ENCODE measurements at regions not wholly inside any gene's neighbourhood (a gene's known extent, or its start where the extent isn't known, plus 50 kb on each side); places are given as distances from the start of the nearest gene placed in this dataset.
A peak's percentile ranks its signal among the peaks of the same experiment; 100 is the strongest.

DNA sequence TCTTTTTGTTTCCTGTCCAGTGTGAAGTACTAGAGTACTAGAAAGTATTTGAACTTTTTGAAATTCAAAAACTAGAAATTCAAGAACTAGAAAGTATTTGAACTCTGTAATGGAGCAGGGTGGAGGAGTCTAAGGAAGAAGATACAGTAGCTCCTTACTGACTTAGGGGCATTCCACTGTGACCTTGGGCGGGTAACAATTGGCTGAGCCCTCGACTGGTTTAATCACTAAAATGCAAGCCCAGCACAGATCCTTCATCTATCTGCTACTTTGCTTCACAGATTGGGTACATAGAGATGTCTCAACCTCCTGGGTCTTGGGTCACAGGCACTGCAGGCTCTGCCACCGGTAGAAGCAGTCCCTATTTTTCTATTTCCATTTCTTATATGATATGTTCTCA, 462.1 kb upstream of the AGTR1 start:
- DNase-seq, result no peak

DNA sequence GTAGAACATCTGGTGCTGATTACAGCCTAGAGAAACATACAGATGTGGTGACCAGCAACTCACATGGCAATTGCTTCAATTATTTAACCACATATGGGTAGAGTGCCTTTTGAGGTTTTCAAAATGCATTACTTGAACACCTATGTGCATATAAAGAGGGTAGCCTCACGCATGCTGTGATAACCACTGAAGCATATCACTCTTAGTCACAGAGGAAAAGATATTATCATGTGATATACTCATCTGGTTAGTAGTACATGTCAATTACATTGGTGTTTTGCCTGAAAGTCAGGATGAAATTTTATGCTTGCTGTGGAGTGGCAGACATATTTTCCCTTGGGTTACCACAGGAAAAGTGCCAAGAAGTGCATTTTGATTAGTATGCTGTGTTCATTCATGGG, 459.3 kb upstream of the AGTR1 start:
- no peak for DNase-seq

DNA sequence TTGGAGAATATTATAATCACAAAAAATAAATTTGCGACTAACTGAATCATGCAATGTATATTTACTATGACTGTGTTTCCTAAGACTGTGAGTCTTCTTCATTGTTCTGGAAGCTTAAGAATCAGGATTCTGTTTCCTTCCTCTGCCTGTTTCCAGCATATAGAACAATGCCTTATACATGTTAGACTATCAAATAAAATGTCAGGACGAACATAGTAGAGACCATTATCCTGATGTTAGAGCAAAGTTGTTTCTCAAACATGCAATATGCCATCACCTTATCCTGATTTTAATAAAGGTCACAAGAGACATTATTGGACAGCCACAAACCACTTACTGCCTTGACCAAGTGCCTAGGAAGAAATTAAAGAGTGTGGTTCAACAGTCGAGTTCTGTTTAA, 457.4 kb upstream of the AGTR1 start:
- DNase-seq, result no peak

DNA sequence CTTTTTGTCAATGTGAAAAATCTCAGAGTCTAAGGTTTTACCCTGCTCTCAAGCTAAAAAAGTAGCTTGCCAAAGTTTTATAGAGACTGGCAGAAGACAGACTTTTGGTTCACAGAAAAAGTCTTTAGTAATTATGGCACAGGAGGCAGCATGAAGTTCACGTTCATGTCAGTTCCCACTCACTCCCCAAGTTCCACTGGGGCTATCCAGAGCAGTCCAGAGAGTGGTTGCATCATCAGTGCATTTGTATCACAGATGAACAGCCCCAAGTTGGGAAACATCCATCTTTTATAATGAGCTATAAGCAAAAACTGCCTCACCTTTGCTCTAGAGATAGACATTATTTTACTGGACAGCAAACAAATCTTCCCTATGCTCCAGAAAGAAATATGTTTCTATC, 454.1 kb upstream of the AGTR1 start:
- DNase-seq, result no peak

DNA sequence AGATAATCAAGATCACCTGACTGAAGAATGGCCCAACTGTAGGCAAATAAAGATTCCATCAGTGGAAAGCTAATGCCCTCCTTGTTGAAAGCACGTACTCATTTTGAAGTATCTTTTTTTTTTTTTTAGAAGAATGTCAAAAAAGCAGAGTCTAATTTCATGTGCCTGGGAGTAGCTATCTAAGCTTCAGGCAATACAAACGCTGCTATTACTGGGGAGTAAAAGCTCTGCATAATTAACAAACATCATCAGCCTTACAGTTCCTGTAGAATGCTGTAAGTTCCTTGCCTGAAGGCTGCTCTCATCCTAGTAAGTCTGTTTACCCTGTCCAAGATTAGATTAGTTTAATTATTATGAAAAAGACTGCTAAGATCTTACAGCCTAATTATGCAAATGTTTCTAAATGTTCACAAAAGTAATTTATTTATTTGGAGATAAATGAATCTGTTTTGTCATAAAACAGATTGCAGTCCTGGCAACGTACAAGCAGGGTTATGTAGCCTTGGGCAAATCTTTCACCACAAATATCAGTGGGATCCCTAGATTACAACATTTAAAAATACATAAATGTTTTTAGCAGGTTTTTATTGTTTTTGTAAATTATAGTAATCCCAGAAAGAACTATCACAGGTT, 451.3 kb upstream of the AGTR1 start:
- DNase-seq, result no peak

DNA sequence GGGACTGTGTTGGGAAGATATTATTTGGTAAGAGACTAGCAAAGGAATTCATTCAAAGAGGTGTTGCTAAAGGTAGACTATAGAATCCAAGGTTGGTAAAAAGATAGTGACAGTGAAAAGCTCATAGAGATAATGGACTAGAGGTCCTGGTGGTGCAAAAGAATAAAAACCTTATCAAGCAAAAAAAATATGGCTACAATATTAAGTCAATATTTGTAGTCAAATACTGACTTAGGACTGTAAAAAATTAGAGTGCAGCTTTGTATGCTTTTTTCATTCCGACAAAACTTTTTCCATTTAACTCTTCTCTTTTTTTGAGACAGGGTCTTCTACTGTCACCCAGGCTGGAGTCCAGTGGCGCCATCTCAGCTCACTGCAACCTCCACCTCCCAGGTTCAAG, 444.0 kb upstream of the AGTR1 start:
- DNase-seq, result no peak

DNA sequence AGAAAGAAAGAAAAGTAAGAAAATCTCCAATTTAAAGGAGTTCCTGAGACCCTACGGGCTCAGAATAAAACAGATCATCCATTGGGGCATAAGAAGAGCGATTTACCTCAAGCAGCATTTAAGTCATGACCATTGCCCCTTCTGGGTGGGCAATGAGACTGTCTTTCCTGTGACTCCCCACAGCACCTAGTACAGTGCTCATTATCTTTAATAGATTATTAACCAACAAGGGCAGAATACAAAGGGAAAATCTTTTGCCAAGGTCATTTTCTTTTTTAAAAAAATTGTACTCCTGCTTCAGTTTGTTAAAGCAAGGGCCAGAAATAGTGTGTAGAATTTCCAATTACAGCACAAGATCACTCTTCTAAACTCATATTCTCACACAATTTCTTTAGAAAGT, 443.3 kb upstream of the AGTR1 start:
- no peak for DNase-seq

DNA sequence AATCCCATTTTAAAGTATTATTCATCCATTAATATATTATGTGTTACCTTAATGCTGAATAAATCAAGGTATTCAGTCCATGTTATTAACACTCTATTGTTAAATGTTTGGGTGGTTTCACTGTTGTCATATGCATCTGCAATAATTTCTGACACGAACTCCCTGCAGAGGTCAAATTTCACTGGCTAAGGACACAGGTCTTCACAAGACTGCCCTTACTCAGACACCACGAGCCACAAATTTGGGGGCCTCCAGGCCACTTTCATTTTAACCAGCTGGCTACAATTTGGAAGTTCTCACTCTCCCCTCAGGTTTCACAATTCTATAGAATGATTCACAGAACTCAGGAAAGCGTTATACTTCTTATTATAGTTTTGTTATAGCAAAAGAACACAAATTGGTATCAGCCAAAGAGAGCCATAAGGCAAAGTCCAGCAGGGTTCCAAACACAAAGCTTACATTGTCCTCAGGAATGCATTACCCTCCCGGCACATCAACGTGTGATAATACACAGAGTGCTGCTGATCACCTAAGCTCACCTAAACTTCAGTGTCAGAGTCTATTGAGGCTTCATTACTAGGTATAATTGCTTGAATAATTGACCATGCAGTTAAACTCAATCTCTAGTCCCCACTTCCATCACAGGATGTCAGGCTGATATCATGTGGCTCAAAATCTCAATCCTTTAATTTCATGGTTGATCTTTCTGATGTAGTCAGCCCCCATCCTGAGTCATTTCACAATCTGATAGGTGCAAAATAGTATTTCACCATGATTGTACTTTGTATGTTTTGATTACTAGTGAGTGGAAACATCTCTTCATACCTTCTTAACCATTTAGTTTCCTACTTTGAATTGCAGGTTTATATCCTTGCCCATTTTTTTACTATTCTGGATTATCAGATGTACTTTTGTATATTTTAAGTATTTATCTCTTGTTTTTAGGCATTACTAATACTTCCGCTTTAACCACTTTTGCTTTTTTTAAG, 441.4 kb upstream of the AGTR1 start:
- DNase-seq, result no peak

DNA sequence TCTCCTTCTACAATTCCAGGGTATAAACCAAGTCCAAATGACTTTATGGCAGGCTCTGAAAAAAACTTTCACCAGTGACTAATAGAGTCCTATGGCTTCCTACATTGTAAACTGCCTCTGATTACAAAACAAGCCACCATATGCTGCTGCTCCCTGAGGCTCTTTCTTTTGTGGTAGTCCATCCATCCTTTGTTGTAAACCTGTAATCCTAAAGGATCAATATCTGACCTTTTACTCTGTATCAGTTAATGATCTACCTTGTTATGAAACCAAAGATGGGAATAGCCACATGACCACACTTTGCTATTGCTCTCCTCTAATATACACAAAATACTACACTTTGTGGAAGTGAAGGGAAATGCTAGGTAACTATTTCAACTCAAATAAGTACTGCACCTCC, 434.7 kb upstream of the AGTR1 start:
- no peak for DNase-seq

DNA sequence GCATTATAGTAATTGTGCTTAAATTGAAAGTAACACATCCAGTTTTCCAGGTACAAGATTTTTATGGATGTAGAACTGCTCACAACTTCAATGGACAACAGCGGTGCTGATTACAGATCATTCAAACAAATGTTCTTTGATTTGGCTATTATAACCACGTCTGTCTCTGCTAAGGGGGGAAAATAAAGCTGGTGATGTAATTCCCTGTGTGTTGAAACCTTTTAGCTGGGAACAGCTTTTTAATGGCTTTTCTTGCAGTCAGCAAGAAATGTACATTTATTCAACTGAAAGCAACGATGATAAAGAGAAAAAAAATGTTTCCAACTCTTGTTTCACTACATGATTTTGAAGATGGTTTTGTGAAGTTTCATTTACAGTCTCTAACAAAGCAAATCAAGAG, 431.9 kb upstream of the AGTR1 start:
- DNase-seq, result no peak

DNA sequence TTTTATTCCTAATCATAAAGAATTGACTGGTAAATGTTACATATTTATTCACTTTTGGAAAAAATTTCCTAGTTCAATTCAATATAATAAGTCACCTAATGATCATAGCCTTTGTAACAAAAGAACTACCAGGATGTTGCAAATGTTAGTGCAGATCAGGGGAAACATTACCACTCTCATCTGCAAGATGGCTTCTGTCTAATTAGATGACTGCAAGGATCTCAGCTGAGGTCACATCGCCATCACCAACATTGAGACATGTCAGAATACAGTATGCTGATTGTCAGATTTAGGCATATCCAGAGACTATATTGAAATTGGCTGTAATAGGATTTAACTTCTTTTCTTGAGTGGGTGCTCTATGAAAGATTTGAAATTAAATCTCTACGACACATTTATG, 431.4 kb upstream of the AGTR1 start:
- DNase-seq, result no peak

DNA sequence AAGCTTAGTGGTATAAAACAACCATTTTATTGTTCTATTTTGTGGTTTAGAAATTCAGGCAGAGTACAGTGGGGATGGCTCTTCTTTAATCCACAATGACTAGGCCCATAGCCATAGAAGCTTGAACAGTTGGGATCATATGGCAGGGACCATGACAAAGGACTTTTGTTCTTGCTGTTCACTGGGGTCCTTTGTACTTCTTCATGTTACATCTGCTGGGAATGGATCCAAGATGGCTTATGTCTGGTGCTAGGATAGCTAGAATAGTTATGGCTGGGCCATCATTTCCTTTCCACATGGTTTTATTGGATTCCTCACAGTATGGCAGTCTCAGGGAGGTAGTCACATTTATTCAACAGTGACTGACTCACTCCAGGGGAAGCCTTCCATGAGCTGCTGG, 427.9 kb upstream of the AGTR1 start:
- DNase-seq, result no peak

DNA sequence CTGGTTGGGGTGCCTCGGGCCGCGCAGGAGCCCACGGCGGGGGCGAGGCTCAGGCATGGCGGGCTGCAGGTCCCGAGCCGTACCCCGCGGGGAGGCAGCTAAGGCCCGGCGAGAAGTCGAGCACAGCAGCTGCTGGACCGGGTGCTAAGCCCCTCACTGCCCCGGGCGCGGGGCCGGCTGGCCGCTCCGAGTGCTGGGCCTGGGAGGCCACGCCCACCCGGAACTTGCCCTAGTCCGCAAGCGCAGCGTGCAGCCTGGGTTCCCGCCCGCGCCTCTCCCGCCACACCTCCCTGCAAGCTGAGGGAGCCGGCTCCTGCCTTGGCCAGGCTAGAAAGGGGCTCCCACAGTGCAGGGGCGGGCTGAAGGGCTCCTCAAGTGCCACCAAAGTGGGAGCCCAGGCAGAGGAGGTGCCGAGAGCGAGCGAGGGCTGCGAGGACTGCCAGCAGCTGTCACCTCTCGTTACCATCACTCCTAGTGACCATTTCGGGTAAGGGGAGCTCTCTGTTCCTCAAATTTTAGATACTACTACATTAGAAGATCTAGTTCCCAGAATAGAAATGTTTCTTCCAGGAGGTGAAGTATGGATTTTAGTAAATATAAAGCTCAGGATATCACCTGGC, 417.0 kb upstream of the AGTR1 start:
- DNase-seq, result no peak

DNA sequence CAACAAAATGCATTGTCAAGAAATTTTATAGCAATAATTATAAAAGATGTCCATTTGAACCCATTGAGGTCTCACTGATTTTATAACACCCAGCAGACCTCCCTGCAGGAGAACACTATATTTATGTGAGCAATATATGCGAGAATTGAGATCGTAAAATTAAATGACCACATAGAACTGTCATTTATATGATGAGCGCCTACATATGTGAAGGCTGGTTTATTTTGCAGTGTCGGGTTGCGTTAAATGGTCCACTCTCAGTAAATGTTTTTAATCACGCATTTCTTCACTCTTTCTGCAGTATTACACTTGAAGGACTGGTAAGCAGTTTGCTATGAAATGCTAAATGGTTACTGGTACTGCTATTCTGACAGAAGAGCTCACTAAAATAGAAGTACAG, 408.5 kb upstream of the AGTR1 start:
- no peak for DNase-seq

DNA sequence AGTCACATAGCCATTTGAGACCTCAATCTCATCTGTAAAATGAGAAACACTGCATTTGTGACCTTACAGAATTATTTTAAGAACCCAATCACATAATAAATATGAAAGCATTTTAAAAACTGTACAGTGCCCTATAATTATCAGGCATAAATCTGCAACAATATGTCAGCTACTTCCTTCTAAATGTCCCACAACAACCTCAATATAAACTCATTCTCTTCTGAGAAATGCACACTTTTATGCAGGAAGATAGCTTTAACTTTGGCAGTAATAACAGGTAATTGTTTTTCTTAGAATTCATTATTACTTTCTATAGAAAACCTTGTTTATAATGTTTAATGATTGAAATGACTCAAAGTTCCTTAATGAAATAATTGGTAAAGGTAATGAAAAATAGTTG, 400.7 kb upstream of the AGTR1 start:
- no peak for DNase-seq

DNA sequence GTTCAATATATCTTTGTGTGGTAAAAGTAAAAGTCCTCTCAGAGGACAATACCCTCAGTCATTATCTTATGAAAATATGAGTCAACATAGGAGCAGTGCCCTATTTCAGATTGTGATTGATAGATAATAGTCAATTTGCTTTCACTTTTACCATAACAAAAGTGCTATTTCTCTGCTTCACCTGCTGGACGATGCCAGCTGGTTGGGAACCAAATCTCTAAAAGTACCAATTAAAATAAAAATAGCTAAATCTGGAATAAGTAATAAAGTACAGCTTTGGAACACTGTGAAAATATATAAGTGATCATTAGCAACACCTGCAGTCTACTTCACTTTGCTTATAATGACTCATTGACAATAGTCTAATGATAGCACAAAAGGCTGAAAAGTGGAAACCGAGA, 390.3 kb upstream of the AGTR1 start:
- no peak for DNase-seq

DNA sequence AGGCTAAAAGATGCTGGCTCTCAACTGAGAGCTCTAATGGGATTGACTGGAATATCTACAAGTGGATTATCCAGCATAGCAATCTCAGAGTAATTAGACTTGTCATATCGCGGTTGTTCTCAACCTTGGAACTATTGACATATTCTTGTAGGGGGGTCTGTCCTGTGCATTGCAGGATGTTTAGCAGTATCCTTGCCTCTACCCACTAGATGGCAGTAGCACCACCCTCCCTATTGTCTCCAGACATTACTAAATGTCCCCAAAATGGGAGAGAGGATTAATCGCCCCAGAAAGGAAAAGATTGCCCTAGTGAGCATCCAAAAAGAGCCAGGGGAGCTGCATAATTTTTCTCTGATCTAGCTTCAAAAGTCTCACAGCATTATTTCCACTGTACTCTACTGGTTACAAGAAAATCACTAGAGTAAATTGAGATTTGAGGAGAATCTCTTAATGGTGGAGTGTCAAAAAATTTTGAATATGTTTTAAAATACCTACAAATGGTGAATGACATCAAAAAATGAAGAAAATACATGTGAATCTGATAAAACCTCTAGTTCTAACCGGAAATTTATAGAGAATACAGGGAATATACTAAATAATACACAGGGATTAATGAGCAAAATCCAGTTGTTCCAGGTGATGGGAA, 388.2 kb upstream of the AGTR1 start:
- DNase-seq, result peak; percentile 22

DNA sequence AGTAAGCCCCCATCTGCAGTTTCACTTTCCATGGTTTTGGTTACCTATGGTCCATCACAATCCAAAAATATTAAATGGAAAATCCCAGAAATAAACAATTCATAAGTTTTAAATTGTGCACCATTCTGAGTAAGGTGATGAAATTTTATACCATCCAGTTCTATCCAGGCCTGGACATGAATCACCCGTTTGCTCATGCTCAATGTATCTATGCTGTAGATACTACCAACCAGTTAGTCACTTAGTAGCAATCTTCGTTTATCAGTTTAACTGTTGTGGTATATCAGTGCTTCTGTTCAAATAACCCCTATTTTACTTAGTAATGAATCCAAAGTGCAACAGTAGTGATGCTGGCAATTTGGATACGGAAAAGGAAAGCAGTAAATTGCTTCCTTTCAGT, 381.9 kb upstream of the AGTR1 start:
- no peak for DNase-seq

DNA sequence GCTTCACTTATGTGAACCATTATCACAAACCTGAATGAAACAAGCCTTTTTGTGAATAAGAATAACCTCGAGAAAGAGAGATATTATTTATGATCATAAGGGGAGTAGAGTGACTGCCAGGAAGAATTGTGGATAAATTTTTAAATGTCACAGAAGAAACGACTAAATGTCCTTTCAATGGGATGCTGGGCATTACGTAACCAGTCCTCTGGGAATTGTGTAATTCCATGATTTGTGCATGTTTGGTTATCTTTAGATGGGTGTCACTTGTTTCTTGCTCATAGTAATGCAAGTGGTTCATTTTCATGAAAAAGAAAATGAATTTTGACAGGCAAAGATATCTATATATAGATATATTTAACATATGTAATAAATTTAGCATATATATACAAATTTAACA, 379.5 kb upstream of the AGTR1 start:
- no peak for DNase-seq

DNA sequence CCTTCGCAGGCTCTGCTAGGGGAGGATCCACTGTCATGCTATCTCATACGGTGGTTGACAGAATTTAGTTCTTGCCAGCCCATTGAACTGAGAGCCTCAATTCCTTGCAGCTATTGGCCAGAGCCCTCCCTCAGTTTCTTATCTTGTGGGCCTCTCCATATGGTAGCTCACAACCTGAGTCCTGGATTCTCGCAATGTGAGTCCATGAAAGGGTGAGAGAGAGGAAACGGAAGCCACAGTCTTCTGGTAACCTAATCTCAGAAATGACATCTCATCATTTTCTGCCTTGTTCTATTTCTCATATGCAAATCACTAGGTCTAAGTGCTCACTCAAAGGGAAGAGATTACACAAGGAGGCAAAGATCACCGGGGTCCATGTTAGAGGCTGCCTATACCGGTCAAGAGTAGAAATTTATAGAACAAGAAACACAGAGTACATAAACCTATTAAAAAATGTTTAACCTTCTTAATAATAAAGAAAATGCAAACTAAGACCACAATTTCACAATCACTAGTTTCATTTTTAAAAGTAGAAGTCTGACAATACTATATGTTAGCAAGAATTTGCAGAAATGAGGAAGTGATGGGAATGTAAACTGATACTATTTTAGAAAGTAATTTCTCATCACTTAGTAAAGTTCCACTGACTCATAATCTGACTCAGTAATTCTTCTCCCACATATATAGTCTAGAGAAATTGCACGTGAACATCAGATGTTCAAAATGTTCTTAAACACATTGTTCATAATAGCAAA, 378.4 kb upstream of the AGTR1 start:
- no peak for DNase-seq

DNA sequence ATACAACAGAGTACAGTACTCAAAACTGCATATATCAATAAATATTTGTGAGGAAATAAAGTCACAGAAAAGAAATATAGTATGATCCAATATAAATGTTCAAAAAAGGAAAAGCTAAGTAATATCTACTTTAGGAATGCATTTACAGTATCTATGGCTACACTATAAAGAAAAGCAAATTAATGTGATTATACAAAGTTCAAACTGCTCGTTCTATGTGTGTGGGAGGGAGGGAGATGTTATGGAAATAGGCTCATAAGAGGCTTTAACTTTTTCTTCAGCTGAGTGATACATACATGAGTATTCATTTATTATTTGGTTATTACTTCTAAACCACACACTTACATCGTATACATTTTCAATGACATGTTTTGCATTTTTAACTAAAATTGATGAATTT, 377.7 kb upstream of the AGTR1 start:
- no peak for DNase-seq

DNA sequence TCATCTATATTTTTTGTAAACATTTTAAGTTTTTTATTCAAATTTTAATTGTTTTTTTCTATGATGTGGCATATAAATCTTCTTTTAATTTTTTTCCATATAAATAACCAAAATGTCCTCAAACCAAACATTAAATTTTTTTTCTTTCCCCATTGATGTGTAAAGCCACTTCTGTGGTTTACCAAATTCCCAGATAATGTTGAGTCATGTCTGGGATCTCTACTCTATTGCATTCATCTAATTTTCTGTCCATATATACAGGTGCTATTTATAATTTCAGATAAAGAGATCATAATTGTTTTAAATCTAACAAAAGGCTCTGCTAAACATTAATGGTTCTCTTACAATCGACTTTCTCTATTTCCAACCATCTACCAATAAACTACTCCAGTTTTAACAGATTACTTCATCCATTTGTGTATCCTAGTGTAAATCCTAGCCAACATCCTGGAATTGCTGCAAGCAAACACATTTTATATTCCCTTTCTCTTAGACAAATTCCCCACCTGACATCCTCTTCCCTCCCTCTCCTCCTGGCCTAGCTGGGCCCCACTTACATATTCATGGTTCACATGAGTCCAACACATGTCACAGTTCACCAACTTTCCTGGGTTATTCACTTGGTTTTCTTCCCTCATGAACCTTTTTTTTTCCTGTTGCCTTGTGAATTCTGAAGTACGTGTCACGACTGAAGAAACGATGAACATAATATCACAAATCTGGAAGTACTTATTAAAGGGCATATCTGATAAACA, 368.0 kb upstream of the AGTR1 start:
- no peak for DNase-seq
